IMR-90 (cell line): ENCODE measurements at regions not wholly inside any gene's neighbourhood (a gene's known extent, or its start where the extent isn't known, plus 50 kb on each side); places are given as distances from the start of the nearest gene placed in this dataset.

Experiments used
- ATAC-seq: fragments of 200-7000 bp; cut with Tn5 transposase; 2 replicates; pipeline ENCODE4 v1.9.1; 2020; ENCODE audit warnings: low read depth, mild to moderate bottlenecking, moderate library complexity
- BruUV-seq: library from RNA; stranded (reverse); fragments of 400-500 nt; replicated peaks from 2 replicates; lab custom pipeline; 2021; lab: Mats Ljungman, UMichigan
- CTCF ChIA-PET: fragments of 300-600 bp; formaldehyde crosslinking; extraction: SDS; loops from one replicate; lab custom pipeline; 2021; ENCODE audit warnings: antibody characterized with exemption; lab: Yijun Ruan, JAX
- POLR2A ChIA-PET: fragments of 300-600 bp; sonication (Branson Sonifier 250); formaldehyde crosslinking; loops from one replicate; lab custom pipeline; 2022; ENCODE audit warnings: antibody characterized with exemption; ENCODE audit not compliant: unreplicated experiment; lab: Charles Lee
- DNase-seq: peaks from one replicate; pipeline ENCODE4 v3.0.0; 2013
- H2AFZ ChIP-seq: replicated peaks from 2 replicates; pipeline ENCODE3; 2013; ENCODE audit warnings: low read length, mild to moderate bottlenecking; ENCODE audit not compliant: poor library complexity
- H2AK5ac ChIP-seq: 2 replicates; pipeline ENCODE4 v1.6.1; 2013; ENCODE audit warnings: low read depth, low read length, inconsistent platforms
- H2AK9ac ChIP-seq: replicated peaks from 2 replicates; pipeline ENCODE3; 2013; ENCODE audit warnings: mild to moderate bottlenecking, low read depth, low read length, moderate library complexity; ENCODE audit not compliant: poor library complexity
- H2BK120ac ChIP-seq: 2 replicates; pipeline ENCODE4 v1.6.1; 2013; ENCODE audit warnings: low read depth, low read length, inconsistent platforms
- H2BK15ac ChIP-seq: 3 replicates; pipeline ENCODE4 v1.6.1; 2013; ENCODE audit warnings: low read depth, low read length, inconsistent platforms
- H2BK20ac ChIP-seq: 2 replicates; pipeline ENCODE4 v1.6.1; 2013; ENCODE audit warnings: low read depth, mild to moderate bottlenecking, inconsistent platforms, low read length, moderate library complexity
- H2BK5ac ChIP-seq: 2 replicates; pipeline ENCODE4 v1.6.1; 2013; ENCODE audit warnings: mild to moderate bottlenecking, low read depth, low read length, inconsistent platforms; ENCODE audit not compliant: poor library complexity, severe bottlenecking
- H3K14ac ChIP-seq: replicated peaks from 2 replicates; pipeline ENCODE4 v1.6.1; 2013; ENCODE audit warnings: low read depth, low read length, inconsistent platforms
- H3K18ac ChIP-seq: 2 replicates; pipeline ENCODE4 v1.6.1; 2013; ENCODE audit warnings: low read depth, low read length, control low read depth
- H3K23ac ChIP-seq: 2 replicates; pipeline ENCODE4 v1.6.1; 2013; ENCODE audit warnings: low read depth, low read length, inconsistent platforms
- H3K27ac ChIP-seq: 2 replicates; pipeline ENCODE4 v1.5.1; 2013; ENCODE audit warnings: mild to moderate bottlenecking, control low read depth, low read length; ENCODE audit not compliant: insufficient read depth
- H3K27me3 ChIP-seq: 2 replicates; pipeline ENCODE4 v1.6.1; 2013; ENCODE audit warnings: low read length; ENCODE audit not compliant: control insufficient read depth, insufficient read depth
- H3K36me3 ChIP-seq: 2 replicates; pipeline ENCODE4 v1.6.1; 2013; ENCODE audit warnings: low read length, mixed read lengths; ENCODE audit not compliant: control insufficient read depth, insufficient read depth
- H3K4ac ChIP-seq: 2 replicates; pipeline ENCODE4 v1.6.1; 2013; ENCODE audit warnings: low read depth, low read length, inconsistent platforms
- H3K4me1 ChIP-seq: 2 replicates; pipeline ENCODE4 v1.6.1; 2013; ENCODE audit warnings: low read length, mixed read lengths; ENCODE audit not compliant: control insufficient read depth, insufficient read depth
- H3K4me2 ChIP-seq: 2 replicates; pipeline ENCODE4 v1.6.1; 2013; ENCODE audit warnings: low read depth, mild to moderate bottlenecking, control low read depth, low read length, moderate library complexity
- H3K4me3 ChIP-seq: 2 replicates; pipeline ENCODE4 v1.5.1; 2013; ENCODE audit warnings: low read depth, mild to moderate bottlenecking, control low read depth, low read length, moderate library complexity; ENCODE audit not compliant: insufficient read depth
- H3K56ac ChIP-seq: 2 replicates; pipeline ENCODE4 v1.6.1; 2013; ENCODE audit warnings: low read length, inconsistent platforms; ENCODE audit not compliant: insufficient read depth; ENCODE audit errors: extremely low read depth
- H3K79me1 ChIP-seq, 2 experiments: 2 replicates each; pipeline ENCODE4 v1.6.1; 2013; ENCODE audit warnings: low read length in 2 of 2, inconsistent platforms in 1 of 2, low read depth in 1 of 2
- H3K9ac ChIP-seq: 2 replicates; pipeline ENCODE4 v1.6.1; 2013; ENCODE audit warnings: low read depth, low read length, control low read depth
- H3K9me1 ChIP-seq: 2 replicates; pipeline ENCODE4 v1.6.1; 2013; ENCODE audit warnings: low read length, inconsistent platforms; ENCODE audit not compliant: insufficient read depth
- H3K9me3 ChIP-seq: 2 replicates; pipeline ENCODE4 v1.6.1; 2013; ENCODE audit warnings: low read length; ENCODE audit not compliant: control insufficient read depth, insufficient read depth
- H4K20me1 ChIP-seq: 2 replicates; pipeline ENCODE4 v1.6.1; 2013; ENCODE audit warnings: low read length, inconsistent platforms; ENCODE audit not compliant: insufficient read depth
- H4K5ac ChIP-seq: 2 replicates; pipeline ENCODE4 v1.6.1; 2013; ENCODE audit warnings: mild to moderate bottlenecking, low read depth, low read length, control low read depth
- H4K8ac ChIP-seq, 2 experiments: 2 replicates each; pipeline ENCODE4 v1.6.1; 2013; ENCODE audit warnings: low read depth in 2 of 2, low read length in 2 of 2, control low read depth in 1 of 2, inconsistent platforms in 1 of 2
- H4K91ac ChIP-seq: 2 replicates; pipeline ENCODE4 v1.6.1; 2013; ENCODE audit warnings: low read depth, low read length, inconsistent platforms; ENCODE audit not compliant: insufficient read depth
- BHLHE40 ChIP-seq: fragments of 150-350 bp; IDR thresholded peaks from 2 replicates; pipeline ENCODE4 v1.6.1; 2016; ENCODE audit warnings: mild to moderate bottlenecking, low read depth, low read length
- CEBPB ChIP-seq: IDR thresholded peaks from 2 replicates; pipeline ENCODE4 v1.6.1; 2012; ENCODE audit warnings: low read depth, low read length, improper control_type of control experiment
- CHD1 ChIP-seq: IDR thresholded peaks from 2 replicates; pipeline ENCODE4 v1.6.1; 2012; ENCODE audit warnings: low read depth, low read length, improper control_type of control experiment
- CTCF ChIP-seq: conservative IDR thresholded peaks from 2 replicates; pipeline ENCODE4 v1.5.1; 2012; ENCODE audit warnings: mild to moderate bottlenecking, low read depth, low read length, improper control_type of control experiment
- ELK1 ChIP-seq: fragments of 150-350 bp; IDR thresholded peaks from 2 replicates; pipeline ENCODE4 v1.6.1; 2016; ENCODE audit warnings: low read depth, mild to moderate bottlenecking, low read length, moderate library complexity, borderline replicate concordance
- FOS ChIP-seq: fragments of 150-350 bp; IDR thresholded peaks from 2 replicates; pipeline ENCODE4 v1.6.1; 2016; ENCODE audit warnings: low read depth, low read length
- MAFK ChIP-seq: IDR thresholded peaks from 2 replicates; pipeline ENCODE4 v1.6.1; 2012; ENCODE audit warnings: low read depth, low read length, improper control_type of control experiment
- MAZ ChIP-seq: IDR thresholded peaks from 2 replicates; pipeline ENCODE4 v1.6.1; 2012; ENCODE audit warnings: low read depth, mild to moderate bottlenecking, low read length, improper control_type of control experiment, moderate library complexity, borderline replicate concordance
- MXI1 ChIP-seq: IDR thresholded peaks from 2 replicates; pipeline ENCODE4 v1.6.1; 2012; ENCODE audit warnings: low read depth, mild to moderate bottlenecking, low read length, moderate library complexity, borderline replicate concordance
- NFE2L2 ChIP-seq: fragments of 150-350 bp; IDR thresholded peaks from 2 replicates; pipeline ENCODE4 v1.6.1; 2016; ENCODE audit warnings: low read depth, mild to moderate bottlenecking, low read length
- POLR2A ChIP-seq: IDR thresholded peaks from 2 replicates; pipeline ENCODE4 v1.6.1; 2012; ENCODE audit warnings: mild to moderate bottlenecking, low read depth, low read length
- RAD21 ChIP-seq: IDR thresholded peaks from 2 replicates; pipeline ENCODE4 v1.6.1; 2012; ENCODE audit warnings: low read length, improper control_type of control experiment
- RCOR1 ChIP-seq: IDR thresholded peaks from 2 replicates; pipeline ENCODE4 v1.6.1; 2012; ENCODE audit warnings: mild to moderate bottlenecking, low read length, improper control_type of control experiment; ENCODE audit not compliant: insufficient replicate concordance
- RFX5 ChIP-seq: IDR thresholded peaks from 2 replicates; pipeline ENCODE4 v1.8.0; 2012; ENCODE audit warnings: low read depth, mild to moderate bottlenecking, low read length, moderate library complexity
- SMC3 ChIP-seq: fragments of 150-350 bp; IDR thresholded peaks from 2 replicates; pipeline ENCODE4 v1.6.1; 2016; ENCODE audit warnings: low read depth, mild to moderate bottlenecking, antibody characterized with exemption, low read length, moderate library complexity
- USF2 ChIP-seq: fragments of 150-350 bp; IDR thresholded peaks from 2 replicates; pipeline ENCODE4 v1.6.1; 2017; ENCODE audit warnings: mild to moderate bottlenecking, antibody characterized with exemption, low read length, low read depth
- WGBS, 2 experiments: methylation state at CpG; one replicate each; pipeline versions ENCODE4 v1.1.5 to v1.1.7; 2013; ENCODE audit warnings: missing lambda C conversion rate in 2 of 2; ENCODE audit not compliant: insufficient read length in 1 of 2; ENCODE audit errors: extremely low coverage in 2 of 2; 5-methylcytosine and 5-hydroxymethylcytosine counted together
- dilution Hi-C: fragments of 300-500 bp; cut with HindIII; formaldehyde crosslinking; loops from one replicate; pipeline ENCODE4 v1.14.3; 2018; ENCODE audit warnings: low sequenced_read_pairs; ENCODE audit not compliant: unreplicated experiment
- in situ Hi-C: fragments of 300-500 bp; cut with MboI; formaldehyde crosslinking; loops from 3 replicates; pipeline ENCODE4 v1.14.3; 2019; ENCODE audit warnings: low sequenced_read_pairs, inconsistent platforms, mixed read lengths
- intact Hi-C: fragments of 100-400 bp; cut with micrococcal nuclease; formaldehyde crosslinking; loops from 2 replicates; pipeline ENCODE4 v1.10.0; 2022

- ChIA-PET POLR2A (no interaction called here), CTCF (no interaction called here)
- Histone ChIP-seq H3K56ac (peak overlapping the region; percentile 3; the same call in 1 of the 2 replicates), H2BK15ac (no peak overlapping the region), H3K9ac (no peak overlapping the region), H3K4ac (no peak overlapping the region), H4K91ac (no peak overlapping the region), H3K36me3 (no peaks in the 10 kb centered on the region), H3K27ac (no peak overlapping the region), H2BK5ac (no peak overlapping the region), H2AK9ac (no peak overlapping the region), H3K14ac (no peak overlapping the region), H3K9me1 (no peaks in the 10 kb centered on the region), H3K27me3 (no peaks in the 10 kb centered on the region), H3K79me1 (no peaks in the 10 kb centered on the region), H2AFZ (no peak overlapping the region), H3K4me2 (no peak overlapping the region), H3K9me3 (peaks cover 11% of the 10 kb centered on the region), H2AK5ac (no peak overlapping the region), H4K5ac (no peak overlapping the region), H3K18ac (no peak overlapping the region), H4K8ac (no peak overlapping the region), H3K4me1 (no peaks in the 10 kb centered on the region), H2BK20ac (no peak overlapping the region), H3K23ac (no peak overlapping the region), H3K4me3 (no peak overlapping the region), H2BK120ac (no peak overlapping the region), H4K20me1 (no peaks in the 10 kb centered on the region)
- 60% methylated on average over 3 of the region's 18 CpGs; no CpG with 5 or more reads in 1 of the 2 experiments for WGBS, 2 experiments
- dilution Hi-C loops (no loop called here), in situ Hi-C loops (no loop called here), intact Hi-C loops (no loop called here)
- TF ChIP-seq FOS (no peak), CTCF (no peak), BHLHE40 (no peak), MXI1 (no peak), RFX5 (no peak), CEBPB (no peak), ELK1 (no peak), CHD1 (no peak), RCOR1 (no peak), POLR2A (no peak), MAFK (no peak), MAZ (no peak), NFE2L2 (no peak), USF2 (no peak), RAD21 (no peak), SMC3 (no peak)
- no peak for ATAC-seq
- DNase-seq, result no peak
- BruUV-seq, result no TSS peak
These were observed 135.4 kb downstream of the HMX1 start for GRCh38 chr4:8736090-8736825.
